ENCODE measurements at regions not wholly inside any gene's neighbourhood (a gene's known extent, or its start where the extent isn't known, plus 50 kb on each side); places are given as distances from the start of the nearest gene placed in this dataset.

- intact Hi-C loops (cut with DNase I) = no loop called here
Measured at GRCh38 chr12:47328831-47329545, 249.2 kb upstream of the AMIGO2 start.

GRCh38 chr12:47326190-47326589 lies 246.4 kb upstream of the AMIGO2 start:
- no peaks in the 10 kb centered on the region for H3K4me1 ChIP-seq
- intact Hi-C loops (cut with DNase I) = no loop called here
- 96% methylated on average over 4 of the region's 5 CpGs for WGBS (ENCODE audit: insufficient coverage, low coverage, low lambda C conversion rate, missing lambda C conversion rate)
- TF ChIP-seq POLR2A (IDR thresholded peaks at IDR 0.05) (no peak), CTCF (IDR thresholded peaks at IDR 0.05) (no peak)
- ATAC-seq (no peak), DNase-seq (no peak)
- H3K27me3 ChIP-seq = no peaks in the 10 kb centered on the region
- no peak overlapping the region for H3K27ac ChIP-seq
- H3K36me3 ChIP-seq = no peaks in the 10 kb centered on the region
- H3K9me3 ChIP-seq = no peaks in the 10 kb centered on the region
- H3K4me3 ChIP-seq = no peak overlapping the region

More at GRCh38 chr12:47328831-47329545, 249.2 kb upstream of the AMIGO2 start:
- WGBS (ENCODE audit: insufficient coverage, low coverage, low lambda C conversion rate, missing lambda C conversion rate) = 89% methylated on average over 1 of the region's 1 CpG
- TF ChIP-seq POLR2A (IDR thresholded peaks at IDR 0.05) = no peak
- TF ChIP-seq CTCF (IDR thresholded peaks at IDR 0.05) = no peak
- ATAC-seq (no peak), DNase-seq (no peak)
- Histone ChIP-seq H3K27ac (no peak overlapping the region), H3K27me3 (no peaks in the 10 kb centered on the region), H3K4me3 (no peak overlapping the region), H3K36me3 (no peaks in the 10 kb centered on the region), H3K4me1 (no peaks in the 10 kb centered on the region), H3K9me3 (no peaks in the 10 kb centered on the region)

GRCh38 chr12:47323802-47324201 lies 244.0 kb upstream of the AMIGO2 start:
- intact Hi-C loops (cut with DNase I) = no loop called here
- ATAC-seq (no peak), DNase-seq (no peak)
- WGBS (ENCODE audit: insufficient coverage, low coverage, low lambda C conversion rate, missing lambda C conversion rate) = 73% methylated on average over 2 of the region's 2 CpGs
- H3K9me3 ChIP-seq = no peaks in the 10 kb centered on the region
- H3K36me3 ChIP-seq = no peaks in the 10 kb centered on the region
- no peak overlapping the region for H3K4me3 ChIP-seq
- TF ChIP-seq CTCF (IDR thresholded peaks at IDR 0.05) = no peak
- TF ChIP-seq POLR2A (IDR thresholded peaks at IDR 0.05) = no peak
- no peaks in the 10 kb centered on the region for H3K4me1 ChIP-seq
- no peaks in the 10 kb centered on the region for H3K27me3 ChIP-seq
- no peak overlapping the region for H3K27ac ChIP-seq

GRCh38 chr12:47321436-47321835 lies 241.7 kb upstream of the AMIGO2 start:
- no peak overlapping the region for H3K4me3 ChIP-seq
- intact Hi-C loops (cut with DNase I) = no loop called here
- no peaks in the 10 kb centered on the region for H3K9me3 ChIP-seq
- no peak for ATAC-seq
- H3K27ac ChIP-seq = no peak overlapping the region
- no peak for DNase-seq
- TF ChIP-seq POLR2A (IDR thresholded peaks at IDR 0.05) (no peak), CTCF (IDR thresholded peaks at IDR 0.05) (no peak)
- WGBS (ENCODE audit: insufficient coverage, low coverage, low lambda C conversion rate, missing lambda C conversion rate) = 13% methylated on average over 2 of the region's 2 CpGs
- no peaks in the 10 kb centered on the region for H3K36me3 ChIP-seq
- H3K27me3 ChIP-seq = no peaks in the 10 kb centered on the region
- H3K4me1 ChIP-seq = peaks cover 0 to 15% (median 6%) of the 10 kb centered on the region in 4 donors
